ENCODE measurements at regions not wholly inside any gene's neighbourhood (a gene's known extent, or its start where the extent isn't known, plus 50 kb on each side); places are given as distances from the start of the nearest gene placed in this dataset.

- no peak for TF ChIP-seq CTCF (IDR thresholded peaks at IDR 0.05)
- no peak for TF ChIP-seq EZH2 (IDR thresholded peaks at IDR 0.05)
Measured at GRCh38 chr3:72317491-72317890, 530.8 kb downstream of the SHQ1 start.
